ENCODE measurements at regions not wholly inside any gene's neighbourhood (a gene's known extent, or its start where the extent isn't known, plus 50 kb on each side); places are given as distances from the start of the nearest gene placed in this dataset.

DNA sequence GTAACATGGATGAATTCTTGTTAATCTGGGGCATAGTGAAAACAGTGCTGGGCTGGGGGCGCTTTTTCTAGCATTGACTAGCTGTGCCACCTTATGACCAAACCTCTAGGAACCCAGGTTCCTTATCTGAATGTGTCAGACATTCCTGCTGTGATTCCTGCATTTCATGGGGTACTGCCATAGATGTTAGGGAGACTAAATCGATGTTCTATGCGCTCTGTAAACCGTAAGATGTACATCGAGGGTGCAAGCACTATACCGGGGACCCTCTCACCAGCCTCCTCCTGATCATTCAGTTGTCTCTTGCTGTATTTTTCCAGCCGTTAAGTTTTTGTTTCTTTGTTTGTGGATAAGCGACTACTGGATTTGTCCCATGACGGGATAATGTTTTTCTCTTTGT lies 170.9 kb upstream of the PARP11 start:
- BruUV-seq (replicated peaks) = no TSS peak
- Histone ChIP-seq H3K4me1 (ENCODE audit: control insufficient read depth, extremely low read depth, insufficient read depth, low read length) (no peaks in the 10 kb centered on the region), H3K9me3 (replicated peaks; ENCODE audit: control insufficient read depth, insufficient read depth, low read length) (no peaks in the 10 kb centered on the region), H3K27ac (ENCODE audit: insufficient read depth, low read depth, low read length) (no peak overlapping the region), H3K4me3 (replicated peaks in 1 of 3; ENCODE audit: insufficient read depth in 1 of 3, low read depth in 1 of 3, low read length in 3 of 3) (no peak overlapping the region), H3K9me1 (replicated peaks; ENCODE audit: control insufficient read depth, extremely low read depth, insufficient read depth, low read length) (no peaks in the 10 kb centered on the region), H4K20me1 (replicated peaks; ENCODE audit: control insufficient read depth, extremely low read depth, insufficient read depth, low read length) (no peaks in the 10 kb centered on the region), H3K27me3 (ENCODE audit: control insufficient read depth in 2 of 2, insufficient read depth in 2 of 2, low read length in 2 of 2) (no peaks in the 10 kb centered on the region), H3K79me2 (ENCODE audit: control insufficient read depth, insufficient read depth, low read length) (no peaks in the 10 kb centered on the region), H3K9ac (replicated peaks; ENCODE audit: extremely low read depth, insufficient read depth, low read length) (no peak overlapping the region), H3K4me2 (ENCODE audit: insufficient read depth, low read length) (no peak overlapping the region), H2AFZ (ENCODE audit: low read depth, low read length) (no peak overlapping the region), H3K36me3 (ENCODE audit: control insufficient read depth in 2 of 2, extremely low read depth in 1 of 2, insufficient read depth in 2 of 2, low read length in 2 of 2) (no peaks in the 10 kb centered on the region)
- dilution Hi-C loops (cut with MboI; ENCODE audit: extremely low pct_ligation_motif_present, low sequenced_read_pairs) = no loop called here
- no peak for DNase-seq (ENCODE audit: low read depth, low spot score)
- POLR2A ChIA-PET = no interaction called here
- FAIRE-seq = no peak
- intact Hi-C loops (cut with micrococcal nuclease) = no loop called here
- no peak for TF ChIP-seq MYC (IDR thresholded peaks at IDR 0.05; ENCODE audit: low read depth, low read length)
- TF ChIP-seq POLR2A (IDR thresholded peaks at IDR 0.05; ENCODE audit: low read depth, low read length) = no peak
- TF ChIP-seq MAX (IDR thresholded peaks at IDR 0.05; ENCODE audit: insufficient read depth, insufficient read length) = no peak
- TF ChIP-seq POLR2AphosphoS5 (IDR thresholded peaks at IDR 0.05; ENCODE audit: insufficient read depth, low read depth, low read length) = no peak
- no peak for TF ChIP-seq FOS (IDR thresholded peaks at IDR 0.05; ENCODE audit: borderline replicate concordance, insufficient read depth, low read length)
- no peak for TF ChIP-seq JUN (IDR thresholded peaks at IDR 0.05; ENCODE audit: borderline replicate concordance, insufficient read depth, insufficient read length, low read depth)
- TF ChIP-seq GATA2 (IDR thresholded peaks at IDR 0.05; ENCODE audit: insufficient read depth, insufficient read length, low read depth, low read length) = no peak
- no peak for TF ChIP-seq EZH2 (IDR thresholded peaks at IDR 0.05; ENCODE audit: borderline replicate concordance, low read depth, low read length, severe bottlenecking)
- TF ChIP-seq CTCF (IDR thresholded peaks at IDR 0.05; ENCODE audit: extremely low read depth in 1 of 2, insufficient read depth in 1 of 2, low read depth in 1 of 2, low read length in 2 of 2) = no peak
- CTCF ChIA-PET = interaction anchor here (1.2 to 1.7 kb wide), 2 partner anchors 48 to 233 kb away, joined by 3 to 6 read pairs; no protein-coding TSS in a partner anchor

Measured in endothelial cell of umbilical vein (primary cell).